Activated CD8-positive, alpha-beta memory T cell treated with anti-CD3 and anti-CD28 coated beads for 4 hours (primary cell): ENCODE measurements at regions not wholly inside any gene's neighbourhood (a gene's known extent, or its start where the extent isn't known, plus 50 kb on each side); places are given as distances from the start of the nearest gene placed in this dataset.

Experiments used
- DNase-seq, 2 donors: peaks; one replicate each; pipeline ENCODE4 v3.0.0-alpha.2; 2020; ENCODE audit warnings: low read depth in 2 of 2

DNA sequence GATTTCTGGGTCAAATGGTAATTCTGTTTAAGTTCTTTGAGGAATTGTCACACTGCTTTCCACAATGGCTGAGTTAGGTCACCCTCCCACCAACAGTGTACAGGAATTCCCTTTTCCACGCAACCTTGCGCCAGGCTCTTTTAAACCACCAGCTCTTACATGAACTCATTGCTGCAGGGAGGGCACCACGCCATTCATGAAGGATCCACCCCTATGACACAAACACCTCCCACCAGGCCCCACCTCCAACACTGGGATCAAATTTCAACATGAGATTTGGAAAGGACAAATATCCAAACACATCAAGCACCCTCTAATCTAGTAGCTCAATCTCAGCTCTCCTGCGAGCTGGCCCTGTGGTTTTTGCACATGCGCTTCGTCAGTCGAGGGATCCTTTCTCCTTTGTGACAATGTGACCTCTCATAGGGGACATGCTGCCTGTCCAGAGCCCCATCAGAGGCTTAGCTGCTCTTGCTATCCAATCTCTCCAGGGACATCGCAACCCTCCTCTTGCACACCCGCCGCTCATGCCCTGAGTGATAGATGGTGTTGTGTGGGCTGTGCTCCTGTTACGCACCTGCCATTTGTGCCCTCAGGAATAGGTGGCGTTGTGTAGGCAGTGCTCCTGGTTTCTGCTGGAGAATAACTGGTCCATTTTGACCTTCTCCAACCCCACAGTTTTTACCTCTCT, 328.0 kb downstream of the UQCRFS1 start:
- DNase-seq, result no peak

- DNase-seq, result no peak
Measured at GRCh38 chr19:28883241-28883693, 329.7 kb downstream of the UQCRFS1 start.

DNA sequence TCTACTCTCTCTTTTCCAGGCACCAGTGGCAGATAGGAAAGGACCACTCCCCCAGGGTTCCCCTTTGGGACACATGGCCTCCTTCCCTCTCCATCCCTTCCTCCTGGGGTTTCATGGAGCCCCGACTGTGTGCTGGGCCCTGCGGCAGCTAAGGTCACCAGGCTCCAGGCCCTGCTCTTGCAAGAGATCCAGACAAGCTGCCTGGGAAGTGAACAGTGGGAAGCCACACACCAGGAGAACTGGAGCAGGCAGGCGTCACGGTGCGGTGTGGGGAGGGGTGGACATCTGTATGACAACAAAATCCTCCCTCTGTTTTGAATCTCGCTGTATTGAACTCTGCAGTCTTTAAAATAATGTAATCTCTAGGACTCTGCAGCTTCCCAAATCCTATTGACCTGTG, 330.1 kb downstream of the UQCRFS1 start:
- no peak for DNase-seq

GRCh38 chr19:28881616-28882015, 331.3 kb downstream of the UQCRFS1 start:
- DNase-seq, result no peak

DNA sequence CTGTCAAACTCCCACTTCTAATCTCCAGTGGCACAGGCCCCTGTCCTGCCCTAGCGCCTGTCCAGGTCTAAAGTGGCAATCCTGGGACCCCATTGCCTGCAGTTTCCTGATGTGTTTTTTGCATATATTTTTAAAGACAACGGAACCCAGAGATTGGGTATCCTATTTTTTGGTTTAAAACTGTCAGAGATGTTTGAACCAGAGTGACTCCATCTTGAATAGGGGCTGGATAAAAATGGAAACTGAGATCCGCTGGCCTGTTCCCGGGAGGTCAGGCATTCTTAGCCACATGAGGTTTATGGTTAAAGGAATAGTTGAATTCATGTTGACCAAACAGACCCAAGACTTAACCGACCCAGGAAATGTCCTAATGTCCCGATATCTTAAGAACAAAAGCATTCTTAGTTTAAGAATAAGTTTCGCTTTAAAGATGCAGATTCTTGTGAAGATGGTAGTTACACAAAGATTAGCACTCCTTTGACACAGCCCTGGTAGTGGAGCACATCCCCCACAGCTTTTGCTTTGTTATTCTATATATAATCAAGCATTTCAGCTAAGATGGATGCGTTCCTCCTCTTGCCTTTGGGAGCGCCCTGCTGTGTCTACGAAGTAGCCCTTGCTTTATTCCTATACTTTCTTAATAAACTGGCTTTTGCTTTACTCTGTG, 332.1 kb downstream of the UQCRFS1 start:
- no peak for DNase-seq

DNA sequence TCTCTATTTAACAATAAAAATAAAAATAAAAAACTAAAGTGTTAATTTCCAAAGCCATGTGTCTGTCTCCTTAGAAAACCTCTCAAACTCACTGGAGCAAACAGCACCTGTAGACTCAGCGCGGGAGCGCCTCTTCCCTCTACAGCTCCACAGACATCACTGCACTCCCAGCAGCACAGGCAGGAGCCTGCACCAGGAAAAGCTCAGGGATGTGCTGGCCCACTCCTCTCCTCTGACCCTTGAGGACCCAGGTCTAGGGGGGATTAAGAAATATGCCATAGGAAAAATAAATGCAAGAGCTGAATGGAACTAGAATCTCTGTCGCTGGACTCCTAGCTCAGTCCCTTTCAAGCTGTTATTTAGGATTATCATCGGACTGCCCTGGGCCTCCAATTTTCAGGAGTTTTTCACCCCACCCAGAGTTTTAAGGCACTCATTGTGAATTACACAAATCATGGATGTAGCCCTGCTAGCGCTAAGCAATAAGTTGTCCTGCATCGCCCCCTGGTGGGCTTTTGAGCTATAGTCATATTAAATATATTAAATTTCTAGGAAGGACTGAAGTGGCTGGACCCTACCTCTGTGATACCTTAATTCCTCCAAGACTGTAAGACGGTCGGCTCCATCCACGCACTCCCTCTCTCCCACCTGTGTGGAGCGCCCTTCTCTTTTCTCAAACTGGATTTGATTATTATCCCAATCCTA, 333.9 kb downstream of the UQCRFS1 start:
- peak; percentile 12 to 25 for DNase-seq

DNA sequence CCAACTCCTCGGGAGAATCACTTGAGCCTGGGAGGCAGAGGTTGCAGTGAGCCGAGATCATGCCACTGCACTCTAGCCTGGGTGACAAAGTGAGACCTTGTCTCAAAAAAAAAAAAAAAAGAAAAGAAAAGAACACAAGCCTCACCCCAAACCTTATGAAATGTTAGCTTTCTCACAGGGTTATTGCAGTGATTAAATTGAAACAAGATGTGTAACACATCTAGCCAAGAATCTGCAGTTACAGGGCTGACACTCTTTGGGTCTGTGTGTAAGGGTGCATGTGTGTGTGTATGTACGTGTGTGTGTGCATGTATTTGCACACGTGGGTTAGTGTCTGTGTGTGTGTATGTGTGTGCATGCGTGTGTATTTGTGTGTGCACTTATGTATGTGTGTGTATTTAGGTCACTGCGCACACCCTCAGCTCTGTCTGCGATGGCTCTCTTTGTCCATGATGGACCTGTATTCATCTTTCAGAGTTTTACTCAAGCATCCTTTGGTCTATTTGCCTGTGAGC, 336.3 kb downstream of the UQCRFS1 start:
- no peak for DNase-seq

- no peak for DNase-seq
Measured at GRCh38 chr19:28874742-28875141, 338.2 kb downstream of the UQCRFS1 start.

- no peak for DNase-seq
Measured at GRCh38 chr19:28873301-28873700, 339.6 kb downstream of the UQCRFS1 start.

DNA sequence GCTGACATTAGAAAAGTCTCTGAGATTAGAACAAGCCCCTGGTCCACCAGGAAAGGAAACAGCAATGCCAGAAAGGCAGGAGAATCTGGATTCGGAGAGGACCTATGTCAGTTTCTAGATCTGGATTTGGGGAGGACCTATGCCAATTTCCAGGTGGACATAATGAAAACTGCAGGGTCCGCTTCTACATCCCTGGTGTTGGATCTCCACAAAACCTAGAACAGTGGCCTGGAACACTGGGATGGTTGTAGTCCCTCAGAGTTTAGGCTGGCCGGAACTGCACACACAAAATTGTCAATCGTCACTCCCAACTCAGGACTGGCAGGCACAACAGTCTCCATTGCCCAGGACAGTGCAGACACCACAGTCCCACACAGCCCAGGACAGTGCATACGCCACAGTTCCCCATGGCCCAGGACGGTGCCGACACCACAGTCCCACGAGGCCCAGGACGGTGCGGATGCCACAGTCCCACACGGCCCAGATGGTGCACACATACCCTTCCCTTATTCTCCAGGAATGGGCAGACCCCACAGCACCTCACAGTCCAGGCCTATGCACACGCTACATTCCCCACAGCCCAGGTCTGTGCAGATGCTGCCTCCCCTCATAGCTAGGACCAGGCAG, 341.7 kb downstream of the UQCRFS1 start:
- no peak for DNase-seq

GRCh38 chr19:28869459-28869858, 343.5 kb downstream of the UQCRFS1 start:
- DNase-seq, result no peak

DNA sequence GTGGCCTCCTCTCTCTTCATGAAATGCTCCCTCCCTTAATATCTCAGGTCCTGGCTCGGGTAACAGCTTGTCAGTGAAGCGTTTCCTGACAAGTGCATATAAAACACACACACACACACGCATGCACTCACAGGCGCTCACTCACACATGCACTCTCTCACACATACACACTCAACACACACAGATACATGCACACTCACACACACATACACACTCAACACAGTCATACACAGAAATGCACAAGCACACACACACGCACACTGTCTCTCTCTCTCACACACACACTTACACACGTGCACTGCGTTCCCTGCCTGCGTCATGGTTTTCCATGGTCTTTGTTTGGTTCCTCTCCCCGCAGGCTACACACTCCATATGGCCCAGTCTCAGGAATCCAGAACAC, 344.1 kb downstream of the UQCRFS1 start:
- DNase-seq, result no peak

DNA sequence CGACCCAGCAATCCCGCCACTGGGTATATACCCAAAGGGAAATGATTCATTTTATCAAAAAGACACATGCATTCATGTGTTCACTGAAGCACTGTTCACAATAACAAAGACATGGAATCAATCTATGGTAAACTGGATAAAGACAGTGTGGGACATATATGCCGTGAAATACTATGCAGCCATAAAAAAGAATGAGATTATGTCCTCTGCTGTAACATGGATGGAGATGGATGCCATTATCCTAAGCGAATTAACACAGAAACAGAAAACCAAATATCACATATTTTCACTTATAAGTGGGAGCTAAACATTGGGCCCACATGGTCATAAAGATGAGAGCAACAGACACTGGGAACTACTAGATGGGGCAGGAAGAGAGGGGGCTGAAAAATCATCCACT, 345.0 kb downstream of the UQCRFS1 start:
- no peak for DNase-seq

DNA sequence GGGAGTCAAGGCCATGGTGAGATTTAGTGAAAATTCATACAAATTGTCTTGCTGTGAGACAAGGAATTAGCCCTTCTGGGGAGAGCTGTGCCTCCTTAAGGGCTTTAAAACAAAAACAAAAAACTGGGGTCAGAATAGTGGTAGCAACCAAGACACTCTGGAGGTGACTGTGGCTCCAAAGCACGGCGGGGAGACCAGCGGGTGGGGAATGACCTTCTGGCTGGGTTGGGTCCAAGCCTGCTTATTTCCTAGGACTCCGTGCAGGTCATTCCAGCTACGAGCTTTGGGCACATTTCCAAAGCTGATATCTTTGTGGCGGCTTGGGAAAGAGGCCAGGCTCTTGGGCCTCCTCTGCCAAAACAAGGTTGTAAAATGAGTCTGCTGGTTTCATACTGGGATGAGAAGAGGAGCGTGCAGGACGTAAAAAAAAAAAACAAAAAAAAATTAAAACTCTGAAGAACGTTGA, 348.3 kb downstream of the UQCRFS1 start:
- no peak for DNase-seq

DNA sequence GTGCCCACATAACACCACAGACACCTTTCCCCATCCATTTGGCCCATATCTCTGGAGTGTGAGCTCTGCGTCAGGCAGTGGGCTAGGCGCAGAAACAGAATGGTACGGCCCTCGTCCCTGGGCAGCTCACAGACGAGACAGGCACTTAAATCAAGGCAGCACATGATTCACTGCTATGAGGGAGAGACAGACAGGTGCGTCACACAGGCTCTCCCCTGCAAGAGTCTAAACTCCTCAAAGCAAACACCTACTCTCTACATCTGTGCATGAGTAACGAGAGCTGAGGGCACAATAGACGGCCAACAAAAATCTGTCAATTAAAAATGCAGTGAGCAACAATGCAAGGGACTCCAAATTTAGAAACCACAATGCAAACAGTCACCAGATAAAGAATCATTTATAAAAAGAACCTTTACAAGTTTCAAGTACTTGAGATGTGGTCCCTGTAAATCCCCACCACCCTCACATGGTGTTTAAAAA, 348.9 kb downstream of the UQCRFS1 start:
- no peak for DNase-seq

- DNase-seq, result no peak
Measured at GRCh38 chr19:28862238-28862637, 350.7 kb downstream of the UQCRFS1 start.

- DNase-seq, result no peak
Measured at GRCh38 chr19:28859811-28860210, 353.1 kb downstream of the UQCRFS1 start.

DNA sequence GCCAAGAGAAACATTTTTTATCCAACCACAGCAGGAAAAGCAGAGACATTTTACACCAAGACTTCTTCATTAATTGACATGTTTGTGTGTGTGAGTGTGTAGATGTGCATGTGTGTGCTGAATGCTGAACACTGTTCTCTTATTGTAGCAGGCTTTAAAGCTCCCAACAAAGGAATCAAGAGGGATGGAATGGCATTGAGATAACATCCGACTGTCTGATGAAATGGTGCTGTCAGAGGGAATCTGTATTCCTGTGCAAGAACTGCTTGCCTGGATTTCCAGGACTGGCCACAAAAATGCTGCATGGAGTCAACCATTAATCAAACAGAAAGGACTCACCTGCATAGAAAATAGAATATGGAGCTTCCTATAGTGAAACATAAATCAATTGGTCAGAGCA, 354.0 kb downstream of the UQCRFS1 start:
- DNase-seq, result no peak

DNA sequence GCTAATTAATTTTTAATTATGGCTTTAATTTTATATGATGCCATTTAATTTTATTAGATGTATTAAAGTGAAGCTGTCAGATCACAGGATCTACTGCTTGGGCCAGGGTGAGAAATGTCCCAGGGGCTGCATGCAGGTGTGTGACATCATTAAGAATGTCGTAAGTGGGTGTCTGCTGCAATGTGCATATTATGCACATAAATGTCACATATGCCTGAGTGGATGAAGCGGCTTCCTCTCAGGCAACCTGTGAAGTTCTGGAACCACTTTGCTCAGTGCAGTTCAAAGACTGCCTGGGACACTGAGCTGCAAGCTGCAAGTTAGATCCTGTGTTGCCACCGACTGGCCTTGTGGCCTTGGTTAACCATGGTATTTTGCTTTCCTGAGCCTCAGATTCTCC, 355.0 kb downstream of the UQCRFS1 start:
- DNase-seq, result no peak

DNA sequence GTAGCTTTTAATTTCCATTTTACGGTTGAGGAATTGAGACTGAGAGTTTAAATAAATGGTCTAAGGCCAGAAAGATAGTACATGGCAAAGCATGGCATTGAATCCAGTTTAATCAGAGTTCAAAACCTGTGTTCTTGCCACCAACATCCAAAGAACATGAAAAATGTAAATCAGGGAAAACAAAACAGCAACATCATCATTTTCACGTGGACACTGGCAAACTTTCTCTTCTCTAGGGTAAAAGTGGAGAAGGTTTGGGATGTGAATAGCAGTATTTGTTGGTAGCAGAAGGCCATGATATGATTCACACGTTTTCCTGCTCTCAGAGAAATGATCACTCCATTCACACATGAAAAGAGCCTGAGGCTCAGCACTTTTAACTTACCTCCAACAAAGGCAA, 357.7 kb downstream of the UQCRFS1 start:
- DNase-seq, result no peak

DNA sequence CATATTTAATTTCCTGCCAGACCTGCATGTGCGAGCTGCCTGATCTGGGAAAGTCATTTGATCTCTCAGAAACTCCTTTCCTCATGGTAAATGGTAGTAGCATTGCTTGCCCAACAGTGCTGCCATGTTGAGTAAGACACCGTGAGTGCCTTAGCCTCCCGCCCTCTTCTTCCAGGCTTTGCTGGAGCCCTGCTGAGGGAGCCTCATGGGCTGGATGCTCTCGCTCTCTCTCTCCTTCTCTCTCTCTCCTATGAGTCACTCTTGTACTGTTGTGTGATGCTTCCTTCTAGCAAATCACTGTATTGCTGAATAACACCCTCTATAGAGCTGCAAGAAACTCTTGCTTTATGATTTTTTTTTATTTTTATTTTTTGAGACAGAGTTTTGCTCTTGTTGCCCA, 365.5 kb downstream of the UQCRFS1 start:
- DNase-seq, result no peak
